GM19372 (cell line): ENCODE measurements at regions not wholly inside any gene's neighbourhood (a gene's known extent, or its start where the extent isn't known, plus 50 kb on each side); places are given as distances from the start of the nearest gene placed in this dataset.

ENCODE experiments used
- ATAC-seq: cut with Tn5 transposase; IDR thresholded peaks from one replicate; pipeline ENCODE4 v1.9.1; 2021; ENCODE audit warnings: mild to moderate bottlenecking, low read depth, moderate library complexity; ENCODE audit not compliant: unreplicated experiment

DNA sequence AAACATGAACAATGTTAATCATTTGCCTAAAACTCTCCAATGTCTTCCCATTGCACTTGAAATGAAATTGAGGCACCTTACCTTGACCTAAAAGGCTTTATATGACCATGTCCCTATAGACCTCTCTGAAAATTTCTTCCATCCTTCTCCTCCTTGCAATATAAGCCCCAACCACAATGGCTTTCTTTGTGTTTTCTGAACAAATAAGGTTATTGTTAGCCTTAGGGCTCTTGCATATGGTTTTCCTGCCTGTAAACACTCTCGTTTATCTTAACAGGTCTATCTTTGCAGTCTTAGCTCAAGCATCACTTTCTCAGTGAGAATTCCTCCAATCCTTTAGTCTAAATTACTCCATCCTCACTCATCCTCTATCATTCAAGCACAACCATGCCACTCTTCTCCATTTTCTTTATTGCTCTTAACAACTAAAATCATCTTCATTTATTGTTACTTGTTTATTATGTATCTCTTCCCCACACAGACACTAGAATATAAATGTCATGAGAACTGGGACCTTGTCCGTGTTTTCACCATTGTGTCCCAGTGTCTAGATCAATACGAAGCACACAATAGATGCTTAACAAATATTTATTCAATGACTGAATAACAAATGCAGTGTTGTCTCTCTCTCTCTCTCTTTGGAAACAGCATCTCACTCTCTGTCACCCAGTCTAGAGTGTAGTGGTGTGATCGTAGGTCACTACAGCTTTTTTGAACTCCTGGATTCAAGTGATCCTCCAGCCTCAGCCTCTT lies 129.3 kb downstream of the RDH14 start:
- no peak for ATAC-seq

DNA sequence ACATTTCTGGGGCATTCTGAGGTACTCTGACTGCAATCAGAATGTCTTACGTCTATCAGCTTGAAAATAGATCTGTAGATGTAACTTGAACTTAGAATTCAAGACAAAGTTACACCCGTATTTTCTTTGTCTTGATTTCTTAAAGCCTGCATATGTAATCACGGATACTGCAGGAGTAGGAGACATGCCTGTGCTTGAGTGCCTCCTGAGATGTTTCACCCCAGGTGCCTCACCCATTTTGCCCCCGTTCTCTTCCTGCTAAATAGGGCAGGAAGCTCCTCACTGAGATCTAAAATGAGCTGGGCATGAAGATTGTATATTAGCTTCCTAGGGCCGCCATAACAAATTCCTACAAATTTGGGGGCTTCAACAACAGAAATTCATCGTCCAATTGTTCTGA lies 131.9 kb downstream of the RDH14 start:
- no peak for ATAC-seq

DNA sequence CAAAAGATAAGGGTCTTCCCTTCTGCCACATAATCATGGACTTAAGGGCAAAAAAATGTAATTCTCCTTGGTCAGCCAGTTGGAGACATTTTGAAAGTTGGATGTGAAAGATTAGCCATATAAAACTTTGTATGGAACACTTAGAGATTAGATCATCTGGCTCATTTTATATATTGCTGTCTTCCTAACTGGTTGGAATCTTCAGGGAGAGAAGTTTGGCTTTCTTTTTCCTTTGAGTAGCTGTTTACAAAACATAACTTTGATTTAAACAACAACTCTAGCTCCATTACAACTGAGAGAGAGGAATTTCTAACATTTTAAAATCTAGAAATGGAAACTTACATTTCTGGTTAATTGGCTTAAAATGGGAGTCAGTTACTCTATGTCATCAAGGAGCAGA lies 132.7 kb downstream of the RDH14 start:
- ATAC-seq = no peak

DNA sequence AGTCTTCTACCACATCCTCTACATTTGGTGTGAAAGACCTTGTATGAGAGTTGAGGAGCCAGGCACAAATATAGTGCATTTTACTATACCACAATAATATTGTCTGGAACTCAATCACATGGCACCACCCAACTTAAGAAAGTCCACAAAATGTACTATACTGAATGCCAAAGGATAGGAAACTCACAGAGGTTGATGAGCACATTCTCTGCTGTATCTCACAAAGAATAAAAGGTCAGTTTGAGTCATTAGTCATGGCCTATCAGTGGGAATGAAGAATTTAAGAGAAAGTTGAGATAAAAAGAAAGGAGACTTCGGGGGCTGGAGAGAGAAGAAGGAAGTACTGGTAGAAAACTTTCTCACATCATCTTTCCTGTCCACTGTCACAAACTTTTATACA lies 134.3 kb downstream of the RDH14 start:
- ATAC-seq = no peak

DNA sequence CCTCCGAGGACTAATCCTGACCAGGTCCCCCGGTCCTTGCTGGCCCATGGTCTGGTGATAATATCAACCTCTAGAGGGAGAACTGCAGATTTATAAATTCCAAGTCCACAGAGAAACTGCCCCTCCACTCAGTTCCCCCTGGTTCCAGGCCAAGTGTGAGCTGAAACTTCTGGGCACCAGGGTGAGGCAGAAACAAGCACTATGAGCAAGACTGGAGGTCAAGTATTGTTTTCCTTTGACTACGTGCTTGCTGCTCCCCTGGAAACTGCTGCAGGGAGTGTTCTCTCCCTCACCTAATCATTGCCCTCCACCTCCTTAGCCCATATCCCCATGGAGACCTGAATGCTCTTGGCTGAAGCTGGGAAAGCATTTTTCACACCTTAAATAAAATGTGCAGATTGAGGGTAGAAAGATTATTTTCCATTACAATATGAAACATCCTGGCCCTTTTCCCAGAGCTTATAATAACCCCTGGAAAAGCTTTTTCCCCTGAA lies 135.2 kb downstream of the RDH14 start:
- ATAC-seq = no peak

DNA sequence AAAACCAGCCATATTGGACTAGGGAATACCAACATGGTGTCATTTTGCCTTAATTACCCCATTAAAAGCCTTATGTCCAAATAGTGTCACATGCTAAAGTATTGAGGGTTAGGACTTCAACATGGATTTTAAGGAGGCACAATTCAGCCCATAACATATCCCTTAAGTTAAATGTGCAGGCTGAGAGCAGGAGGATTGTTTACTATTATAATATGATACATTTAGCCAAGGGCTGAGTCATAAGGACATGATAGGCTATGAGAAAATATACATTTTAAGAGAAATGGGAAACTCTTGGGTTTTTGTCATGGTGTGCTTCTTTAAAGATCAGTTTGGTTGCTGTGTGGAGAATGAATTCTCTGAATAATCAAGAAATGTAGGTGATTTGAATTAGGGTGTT lies 136.8 kb downstream of the RDH14 start:
- no peak for ATAC-seq

DNA sequence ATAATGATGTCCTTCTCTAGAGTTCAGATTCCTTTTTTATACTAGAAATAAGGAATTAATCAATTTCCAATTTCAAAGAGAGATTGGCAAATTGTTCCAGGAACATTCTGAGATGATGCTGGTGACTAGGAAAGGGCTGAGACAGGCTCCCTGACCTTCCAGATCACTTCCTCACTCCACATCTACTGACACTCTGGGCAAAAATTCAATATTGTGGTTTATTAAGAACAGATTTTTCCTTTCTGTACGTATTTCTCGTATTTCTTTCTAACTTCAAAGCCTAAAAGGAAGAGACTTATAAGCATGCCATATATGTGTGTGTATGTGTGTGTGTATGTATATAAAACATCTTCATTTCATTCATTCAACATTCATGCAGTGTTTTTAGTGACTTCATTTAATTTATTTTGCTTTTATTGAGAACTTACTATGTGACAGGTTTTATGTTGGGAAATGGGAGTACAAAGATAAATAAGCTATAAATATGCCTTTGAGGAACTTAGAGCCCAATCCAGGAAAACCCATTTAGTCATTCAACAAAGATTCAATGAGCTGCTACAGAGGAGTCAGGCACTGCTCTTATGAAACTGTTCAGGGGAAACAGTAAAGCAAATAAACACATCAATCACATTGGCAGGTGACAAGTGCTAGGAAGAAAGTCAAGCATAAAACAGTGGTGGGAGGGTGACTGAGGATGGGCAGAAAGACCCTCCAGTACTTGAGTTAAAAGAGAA lies 137.9 kb downstream of the RDH14 start:
- no peak for ATAC-seq

DNA sequence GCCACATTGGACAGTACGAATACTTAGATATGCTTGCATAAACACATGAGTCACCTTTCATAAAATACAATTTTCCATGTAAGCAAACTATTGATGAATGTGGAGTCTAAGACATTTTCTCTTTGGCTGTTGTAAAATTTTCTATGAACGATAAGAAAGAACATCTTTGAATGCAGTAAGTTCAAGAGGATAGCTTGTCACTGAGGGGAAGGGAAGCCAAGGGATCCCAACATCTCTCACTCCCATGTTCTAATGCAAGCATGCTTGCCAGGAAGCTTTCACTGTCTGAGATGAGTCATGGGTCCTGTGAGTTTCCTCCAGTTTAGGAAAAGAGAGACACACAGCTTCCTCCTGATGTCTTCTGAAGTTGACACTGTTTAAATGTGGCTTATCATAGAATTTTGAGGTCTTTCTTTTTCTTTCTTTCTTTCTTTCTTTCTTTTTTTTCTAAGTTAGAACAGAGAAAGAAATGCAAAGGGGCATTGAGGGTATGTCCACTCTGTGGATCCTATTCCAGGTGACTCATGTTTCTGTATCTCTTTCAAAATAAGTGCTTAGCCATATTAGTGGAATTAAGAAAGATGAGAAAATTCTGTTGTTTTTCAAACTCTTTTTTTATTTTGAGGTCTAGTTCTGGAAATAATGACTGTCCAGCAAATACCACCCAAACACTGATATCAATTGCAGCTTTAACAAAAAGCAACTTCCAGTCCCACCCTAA lies 146.6 kb downstream of the RDH14 start:
- no peak for ATAC-seq

DNA sequence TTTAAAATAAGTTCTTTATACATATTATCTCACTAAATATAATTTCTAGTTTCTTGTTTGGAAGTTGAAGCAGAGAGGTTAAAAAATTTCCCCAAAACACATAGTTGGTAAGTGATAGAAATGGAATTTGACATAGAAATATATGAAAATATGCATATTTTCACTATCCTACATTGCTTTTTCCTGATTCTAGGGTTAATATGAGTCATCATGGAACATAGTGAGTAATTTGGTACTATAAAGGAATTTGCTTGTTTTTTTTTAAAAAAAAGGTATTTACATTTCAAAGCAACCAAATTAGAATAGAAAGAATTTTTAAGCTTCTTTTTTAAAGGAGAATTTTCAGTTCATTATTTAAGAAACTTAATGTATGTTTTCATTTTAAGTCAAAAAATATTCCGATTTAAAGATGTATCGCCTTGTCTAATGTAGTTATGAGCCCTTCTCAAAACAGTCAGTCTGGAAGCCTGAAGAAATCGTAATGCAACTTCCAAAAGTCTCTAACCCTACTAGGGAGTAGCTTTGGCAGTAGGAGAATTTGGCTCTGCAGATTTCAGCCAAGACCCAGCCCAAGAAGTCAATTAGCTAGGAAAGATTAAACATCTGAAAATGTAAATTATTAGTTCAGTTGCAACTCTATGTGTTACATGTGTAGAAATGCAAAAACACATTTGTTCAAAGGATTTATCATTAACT lies 147.3 kb downstream of the RDH14 start:
- no peak for ATAC-seq

DNA sequence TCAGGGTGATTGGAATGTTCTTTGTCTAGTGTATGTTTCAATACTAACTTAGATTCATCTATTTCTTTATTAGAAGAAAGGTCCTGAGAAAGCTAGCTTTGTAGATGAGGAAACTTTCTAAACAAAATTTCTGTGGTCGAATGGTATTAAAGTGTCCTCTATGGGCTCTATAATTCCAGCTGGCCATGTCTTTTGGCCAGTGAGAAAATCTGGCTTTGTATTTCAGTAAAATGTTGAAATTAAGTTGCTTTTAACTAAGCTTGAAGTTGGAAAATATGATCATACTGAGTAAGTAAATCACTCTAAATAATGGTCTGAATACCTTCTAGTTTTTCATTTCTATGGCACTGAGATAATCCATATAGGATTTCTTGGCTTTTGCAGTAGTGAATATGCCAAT lies 148.8 kb downstream of the RDH14 start:
- ATAC-seq = no peak

DNA sequence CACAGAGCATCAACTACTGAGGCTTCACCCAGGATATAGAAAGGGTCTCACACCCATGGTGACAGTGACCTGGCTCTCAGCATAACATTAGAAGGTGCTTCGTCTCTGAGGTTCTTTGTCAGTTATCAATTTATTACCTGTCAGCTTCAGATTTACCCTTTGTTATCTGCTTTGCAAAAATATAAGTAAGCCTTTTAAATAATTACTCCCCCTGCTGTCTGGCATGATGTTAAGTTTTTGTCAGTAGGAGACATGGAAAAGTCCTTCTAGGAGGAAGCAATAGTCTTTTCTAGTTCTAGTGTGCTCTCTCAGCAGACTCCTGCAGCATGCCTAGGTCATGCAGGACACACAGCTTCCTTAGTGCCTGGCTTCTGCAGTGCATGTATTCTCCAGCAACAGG lies 149.9 kb downstream of the RDH14 start:
- ATAC-seq = no peak

DNA sequence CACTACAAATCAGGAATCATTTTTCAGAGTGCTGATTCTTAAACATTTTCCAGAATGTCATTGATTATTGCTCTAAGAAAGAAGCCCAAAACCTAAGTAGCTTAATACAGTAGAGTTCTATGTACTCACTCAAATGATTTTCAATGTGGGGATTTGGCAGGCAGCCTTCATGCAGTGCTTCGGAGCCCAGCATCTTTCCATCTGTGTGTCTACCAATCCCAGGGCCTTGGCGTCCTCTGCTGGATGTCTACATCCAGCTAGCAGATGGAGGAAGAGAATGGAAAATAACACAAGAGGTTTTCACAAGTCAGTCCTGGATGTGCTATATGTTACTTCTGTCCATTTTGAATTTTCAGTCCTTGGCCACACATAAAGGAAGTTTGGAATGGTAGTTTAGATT lies 151.8 kb downstream of the RDH14 start:
- no peak for ATAC-seq

DNA sequence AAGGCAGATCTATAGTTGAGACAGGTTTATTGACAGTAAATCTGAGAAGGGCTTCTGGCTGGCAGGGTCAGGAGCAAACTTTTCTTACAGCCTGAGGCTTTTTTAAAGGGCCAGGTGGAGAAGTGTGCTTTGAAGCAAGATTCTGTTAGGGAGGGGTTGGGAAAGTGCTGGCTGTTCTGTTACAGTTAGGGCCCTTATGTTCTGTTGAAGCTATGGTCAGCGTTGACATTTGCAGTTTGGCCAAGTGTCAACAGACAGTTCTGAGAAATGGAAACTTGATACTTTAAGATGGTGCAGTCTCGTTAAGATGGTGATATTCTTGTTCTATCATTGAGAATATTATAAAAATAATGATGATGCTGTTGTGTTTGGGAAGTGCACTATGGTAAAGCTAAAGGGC lies 154.2 kb downstream of the RDH14 start:
- no peak for ATAC-seq

DNA sequence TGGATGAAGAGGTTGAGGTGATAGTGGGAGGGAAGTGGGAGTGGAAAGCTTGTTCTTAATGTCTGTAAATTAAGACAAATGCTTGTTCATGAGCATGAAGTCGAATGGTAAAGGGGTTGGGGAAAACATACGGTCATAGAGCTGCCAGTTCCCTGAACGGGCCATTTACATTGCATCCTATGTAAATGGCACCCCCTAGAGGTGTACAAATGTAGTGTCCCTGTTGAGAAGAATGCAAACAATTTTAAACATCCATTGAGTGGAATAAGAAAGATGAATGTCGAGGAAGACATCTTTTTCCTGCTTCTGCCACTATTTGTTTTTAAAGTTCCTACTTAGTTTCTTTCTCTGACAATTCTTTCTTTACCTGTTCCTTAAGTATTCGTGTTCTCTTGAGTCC lies 155.7 kb downstream of the RDH14 start:
- ATAC-seq = no peak

DNA sequence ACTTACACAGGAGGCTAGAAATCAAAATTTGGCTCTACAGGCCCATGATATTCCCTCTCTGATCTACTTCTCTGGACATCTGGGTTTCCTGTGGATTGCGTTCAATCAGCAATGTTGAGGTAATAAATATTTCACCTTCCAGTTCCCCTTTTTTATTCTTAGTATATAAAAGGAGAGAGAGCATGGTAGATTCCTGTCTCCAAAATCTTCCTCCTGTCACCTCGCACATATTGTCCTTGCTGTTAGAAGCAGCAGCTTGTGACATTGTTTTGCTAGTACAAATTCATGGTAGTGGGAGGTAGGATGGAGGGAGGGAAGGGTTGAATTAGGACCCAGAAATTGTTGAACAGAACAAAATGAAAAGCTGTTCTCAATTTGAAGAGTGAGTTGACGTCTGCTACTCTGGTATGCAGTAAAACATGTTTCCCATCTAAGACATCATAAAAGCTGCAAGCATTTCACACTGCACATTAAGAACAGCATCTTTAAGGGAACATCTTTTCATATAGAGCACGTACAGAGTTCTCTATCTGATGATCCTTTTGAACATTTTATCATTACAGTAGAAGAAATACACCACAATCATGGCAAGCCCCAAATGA lies 156.4 kb downstream of the RDH14 start:
- ATAC-seq = no peak

DNA sequence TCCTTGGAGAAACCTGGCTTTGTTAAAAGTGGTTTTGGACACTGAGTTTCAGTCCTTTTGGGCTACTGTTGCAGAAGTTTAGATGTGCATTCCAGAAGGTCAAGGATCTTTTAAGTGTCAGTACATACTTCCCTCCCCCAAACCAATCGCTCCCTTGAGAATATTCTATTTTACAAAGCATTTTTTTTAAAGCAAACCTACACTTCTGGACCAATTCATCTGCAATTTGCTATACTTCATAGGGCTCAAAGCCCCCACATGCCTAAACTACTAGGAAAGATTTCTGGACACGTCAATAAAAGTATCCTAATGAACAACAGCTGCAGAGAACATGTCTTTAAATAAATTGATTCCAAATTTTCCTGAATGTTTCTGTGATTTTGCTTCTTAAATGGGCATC lies 157.6 kb downstream of the RDH14 start:
- no peak for ATAC-seq

DNA sequence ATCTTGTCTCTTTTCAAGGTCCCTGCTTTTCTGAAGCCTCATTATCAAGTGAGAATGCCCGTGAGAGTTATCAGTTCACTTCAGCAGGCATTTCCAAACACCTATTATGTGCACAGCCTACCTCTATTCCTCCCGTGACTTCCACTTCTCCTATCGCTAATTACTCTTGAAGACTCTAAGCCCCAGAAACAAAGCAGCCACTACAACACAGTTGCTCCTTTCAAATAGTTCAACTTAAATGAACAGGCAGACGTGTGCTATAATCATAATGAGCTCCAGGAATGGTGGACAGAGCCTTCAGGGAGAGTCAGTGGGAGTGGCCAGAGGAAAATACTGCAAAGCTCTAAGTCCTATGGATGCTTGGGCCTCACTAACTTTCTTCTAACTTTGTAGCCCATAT lies 159.0 kb downstream of the RDH14 start:
- ATAC-seq = no peak

DNA sequence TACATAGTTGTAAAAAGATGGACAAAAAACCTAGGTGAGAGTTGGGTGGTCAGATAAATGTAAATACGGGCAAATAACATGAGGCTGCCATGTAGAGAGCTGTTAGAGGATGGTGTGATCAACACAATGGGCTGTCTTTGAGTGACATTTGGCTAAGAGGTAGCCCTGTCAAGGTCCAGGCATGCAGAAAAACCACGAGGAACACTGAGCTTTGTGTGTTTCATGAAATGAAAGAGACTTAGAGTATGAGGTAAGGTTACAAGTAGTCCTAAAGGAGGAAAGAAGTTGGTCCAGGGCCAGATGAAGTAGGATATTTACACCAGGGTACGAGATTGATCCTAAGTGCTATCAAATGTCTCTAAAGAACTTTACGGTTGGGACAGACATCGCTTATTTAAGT lies 160.9 kb downstream of the RDH14 start:
- ATAC-seq = no peak

DNA sequence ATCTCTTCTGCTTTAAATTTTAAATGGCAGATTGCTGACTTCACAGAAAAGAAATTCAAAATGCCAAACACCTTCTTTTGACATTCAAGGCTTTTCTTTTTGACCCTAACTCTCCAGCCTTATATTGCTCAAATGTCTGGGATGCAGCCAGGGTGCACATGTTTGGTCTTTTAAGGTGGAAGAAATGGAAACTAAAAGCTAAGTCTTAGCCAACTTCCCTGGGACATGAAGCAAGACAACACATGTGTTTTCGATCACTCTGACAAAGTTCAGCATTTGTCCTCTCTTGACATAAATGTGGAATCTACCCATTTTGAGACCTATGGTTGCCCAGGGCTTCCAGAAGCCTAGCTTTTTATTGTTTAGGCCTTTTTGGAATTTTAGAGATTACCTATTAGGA lies 161.6 kb downstream of the RDH14 start:
- no peak for ATAC-seq

DNA sequence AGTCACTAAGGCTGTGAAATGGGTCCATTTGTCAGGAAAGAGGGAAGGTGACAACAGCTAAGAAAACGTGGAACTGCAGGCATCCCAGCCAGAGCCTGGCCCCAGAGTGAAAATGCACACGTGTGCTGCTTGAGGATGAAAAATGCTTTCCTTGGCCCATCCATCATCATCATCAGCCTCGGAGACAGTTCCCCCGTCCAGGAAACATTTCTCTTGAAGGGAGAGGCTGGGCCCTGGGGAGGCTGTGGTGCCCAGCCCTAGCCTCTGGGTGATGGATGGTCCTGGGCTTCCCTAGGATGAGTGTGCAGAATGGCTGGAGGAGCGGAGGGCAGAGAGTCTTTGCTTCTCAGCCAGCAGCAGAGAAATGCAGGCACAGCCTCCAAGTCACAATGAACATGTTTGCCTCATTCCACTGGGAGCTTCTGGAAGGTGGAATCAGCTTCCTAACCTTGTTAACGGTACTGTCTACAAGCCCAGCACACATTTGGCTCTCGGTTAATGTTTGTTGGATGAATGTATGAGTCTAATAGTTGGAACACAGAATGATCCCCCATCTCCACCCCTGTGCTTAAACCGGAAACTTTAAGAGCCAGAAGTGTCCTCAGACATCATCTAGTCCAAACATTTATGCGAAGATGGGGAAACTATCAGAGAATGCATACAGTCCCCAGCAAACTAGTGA lies 164.0 kb downstream of the RDH14 start:
- ATAC-seq = no peak
